ENCODE measurements at regions not wholly inside any gene's neighbourhood (a gene's known extent, or its start where the extent isn't known, plus 50 kb on each side); places are given as distances from the start of the nearest gene placed in this dataset.
"Not testable (repeated sequence)": the region's sequence is repeated elsewhere in the genome, so short reads cannot be mapped to it uniquely, and the experiment has no call there.

DNA sequence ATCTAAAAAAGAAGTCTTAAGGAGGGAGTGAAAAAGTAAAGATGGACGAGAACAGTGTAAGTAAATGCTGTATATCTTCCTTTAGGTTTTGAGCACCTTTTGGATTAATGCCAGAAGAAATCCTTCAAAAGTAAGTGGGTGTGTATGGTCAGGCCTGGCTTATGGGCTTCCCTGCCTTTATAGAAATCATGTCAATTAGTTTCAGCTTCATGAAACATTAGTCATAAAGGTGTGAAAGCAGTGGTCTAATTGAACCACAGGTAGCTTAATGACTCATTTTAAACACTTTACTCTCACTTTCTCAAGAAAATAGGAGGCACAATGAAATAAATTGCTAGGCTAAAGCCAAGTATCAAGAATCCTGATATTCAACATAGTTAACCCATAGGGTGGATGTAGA lies 467.4 kb upstream of the DPPA4 start:
- no peak for DNase-seq

GRCh38 chr3:109806929-109807328 lies 469.6 kb upstream of the DPPA4 start:
- DNase-seq = no peak

- DNase-seq = no peak
Measured at GRCh38 chr3:109809513-109809912, 472.2 kb upstream of the DPPA4 start.

- no peak for DNase-seq
Measured at GRCh38 chr3:109818081-109818480, 480.7 kb upstream of the DPPA4 start.

DNA sequence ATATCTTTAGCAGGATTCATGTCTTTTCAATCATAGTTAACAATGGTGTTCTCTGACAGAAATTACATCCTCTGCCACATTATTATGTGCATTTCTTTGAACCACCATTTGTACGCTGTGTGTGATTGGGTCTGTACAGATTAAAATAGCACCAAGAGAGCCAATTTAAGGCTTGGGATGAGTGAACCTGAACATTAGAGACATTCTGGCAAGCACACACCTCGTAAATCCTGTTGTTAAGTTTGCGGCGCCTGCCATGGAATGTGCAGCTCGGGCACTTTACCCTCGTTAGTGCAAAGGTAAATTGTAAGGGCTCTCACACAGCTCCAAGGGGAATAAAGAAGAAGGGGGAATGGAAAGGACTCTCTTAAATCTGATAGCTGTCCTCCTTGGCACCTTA lies 482.4 kb upstream of the DPPA4 start:
- no peak for DNase-seq

DNA sequence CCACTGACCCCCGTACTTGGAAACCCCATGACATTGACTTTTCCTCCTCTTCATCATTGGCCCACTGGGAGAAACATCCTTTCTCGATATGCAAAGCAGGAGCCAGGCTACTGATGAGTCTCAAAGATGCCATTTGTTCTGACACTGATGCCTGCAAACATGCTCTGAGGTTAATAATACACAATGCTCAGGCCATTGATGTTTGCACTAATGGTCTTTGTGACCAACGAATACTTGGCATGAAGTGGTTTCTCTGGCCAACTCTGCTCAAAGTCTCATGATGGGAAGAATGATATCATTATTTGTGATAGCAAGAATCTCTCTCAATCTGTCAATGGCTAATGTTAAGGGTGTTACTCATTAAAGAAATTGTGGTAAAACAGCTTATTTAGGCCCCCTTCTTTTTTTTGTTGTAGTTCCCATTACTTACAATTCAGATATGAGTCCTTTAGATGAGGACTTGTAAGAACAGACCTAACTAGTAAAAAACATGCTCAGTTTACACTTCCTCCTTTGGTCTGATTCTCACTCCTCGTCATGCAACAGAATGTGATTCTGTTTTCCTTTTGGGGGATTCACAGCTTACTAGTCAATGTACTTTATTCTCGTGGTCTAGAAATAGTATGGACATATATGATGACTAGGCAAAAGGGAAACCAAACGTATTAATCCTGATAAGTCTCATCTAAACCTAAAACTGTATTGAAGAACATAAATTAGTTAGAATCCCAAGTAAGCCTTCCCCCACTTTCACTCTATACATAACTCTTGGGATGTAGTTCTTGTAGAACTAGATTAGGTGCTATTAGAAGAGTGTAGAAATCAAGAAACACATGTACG lies 488.8 kb upstream of the DPPA4 start:
- no peak for DNase-seq

DNA sequence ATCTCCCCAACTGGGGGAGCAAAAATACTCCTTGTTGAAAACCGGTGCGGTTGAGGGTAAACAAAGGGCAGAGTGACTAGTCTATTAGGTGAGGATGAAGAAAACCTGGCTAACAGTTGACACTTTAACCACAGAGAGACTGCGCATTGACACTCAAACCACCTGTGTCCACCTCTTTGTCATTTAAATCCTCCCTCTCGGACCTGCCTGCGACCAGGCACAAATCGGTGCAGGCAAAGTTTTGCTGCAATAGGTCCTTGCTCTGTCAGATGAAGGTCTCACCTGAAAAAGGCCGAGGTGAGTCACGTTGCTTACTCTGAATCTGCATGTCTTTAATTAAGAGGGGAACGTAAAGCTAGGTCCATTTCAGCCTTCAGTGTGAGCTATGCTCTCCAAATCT lies 494.1 kb upstream of the DPPA4 start:
- DNase-seq = no peak

DNA sequence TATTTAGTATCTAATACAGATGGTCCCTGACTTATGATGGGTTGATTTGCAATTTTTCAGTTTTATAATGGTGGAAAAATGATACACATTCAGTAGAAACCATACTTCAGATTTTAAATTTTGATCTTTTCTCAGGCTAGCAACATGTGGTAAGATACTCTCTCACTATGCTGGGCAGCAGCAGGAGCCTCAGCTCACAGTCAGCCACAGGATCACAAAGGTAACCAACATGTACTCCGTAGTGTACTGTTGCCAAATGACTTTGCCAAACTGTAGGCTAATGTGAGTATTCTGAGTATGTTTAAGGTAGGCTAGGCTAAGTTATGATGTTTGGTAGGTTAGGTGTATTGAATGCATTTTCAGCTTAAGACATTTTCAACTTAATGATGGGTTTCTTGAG lies 498.6 kb upstream of the DPPA4 start:
- DNase-seq = no peak

- no peak for DNase-seq
Measured at GRCh38 chr3:109851854-109852253, 514.5 kb upstream of the DPPA4 start.

GRCh38 chr3:109852283-109852682 lies 514.9 kb upstream of the DPPA4 start:
- DNase-seq = no peak

DNA sequence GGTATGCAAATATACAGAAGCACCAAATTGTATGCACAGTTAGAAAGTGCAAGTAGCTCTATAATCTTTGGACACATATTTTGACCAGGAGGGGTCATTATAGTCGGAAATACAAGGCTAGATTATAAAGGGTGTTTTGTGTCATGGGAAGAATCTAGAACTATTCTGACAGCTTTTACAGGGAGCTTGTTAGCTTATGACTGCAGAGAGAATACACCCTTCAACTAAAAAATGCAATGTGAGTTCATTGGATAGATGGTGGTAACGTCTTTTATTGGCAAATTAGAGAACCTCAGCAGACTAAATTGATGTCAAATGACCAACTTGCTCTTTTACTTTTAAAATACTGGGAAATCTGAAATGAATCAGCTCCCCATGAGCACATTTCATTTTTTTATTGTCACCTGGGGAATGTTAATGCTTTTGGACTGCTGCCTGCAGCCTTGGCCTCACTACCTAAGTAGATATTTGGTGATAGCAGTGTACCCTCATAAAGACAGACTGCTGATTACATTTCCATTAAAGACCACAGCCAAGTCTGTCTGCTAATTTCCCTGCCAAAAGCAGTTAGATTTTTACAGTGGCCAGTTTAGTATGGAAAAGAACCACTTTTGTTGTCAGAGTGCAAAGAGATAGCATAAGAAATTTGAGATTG lies 515.9 kb upstream of the DPPA4 start:
- DNase-seq = no peak

DNA sequence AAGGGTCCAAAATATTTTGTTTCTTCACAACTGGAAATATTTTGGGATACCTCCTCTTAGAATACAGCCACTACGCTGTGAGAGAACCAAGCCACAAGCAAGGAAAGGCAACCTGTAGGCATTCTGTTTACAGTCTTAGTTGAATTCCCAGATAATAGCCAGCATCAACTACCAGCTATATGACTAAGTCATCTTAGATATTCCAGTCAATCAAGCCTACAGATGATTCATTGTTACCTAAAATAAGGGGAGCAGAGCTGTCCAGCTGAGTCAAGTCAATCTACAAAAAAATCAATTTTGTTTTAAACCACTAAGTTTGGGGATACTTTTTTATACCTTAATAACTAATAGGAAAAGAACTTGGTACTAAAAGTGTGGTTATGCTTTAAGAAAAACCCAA lies 526.4 kb upstream of the DPPA4 start:
- DNase-seq = no peak

DNA sequence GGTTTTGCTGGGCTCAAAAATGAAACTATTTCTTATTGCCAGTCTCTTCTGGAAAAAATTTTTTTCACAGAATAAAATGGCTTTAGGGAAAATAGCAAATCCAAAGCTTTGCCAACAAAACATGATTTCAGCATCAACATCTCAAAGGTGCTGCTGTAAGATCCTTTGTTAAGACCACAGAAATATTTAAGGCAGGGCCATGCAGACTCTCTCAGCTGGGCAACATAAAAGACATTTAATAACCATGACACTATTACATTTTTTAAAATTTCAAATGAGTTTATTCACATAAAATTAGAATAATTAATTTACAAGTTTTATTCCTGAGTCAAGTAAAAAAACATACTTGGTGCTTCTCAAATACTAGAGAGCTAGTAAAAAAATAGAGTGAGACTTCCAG lies 527.1 kb upstream of the DPPA4 start:
- DNase-seq = no peak

GRCh38 chr3:109869586-109869985 lies 532.2 kb upstream of the DPPA4 start:
- no peak for DNase-seq

GRCh38 chr3:109874896-109875708 lies 537.8 kb upstream of the DPPA4 start:
- DNase-seq = no peak

- not testable (repeated sequence) for DNase-seq
Measured at GRCh38 chr3:109877616-109878015, 540.3 kb upstream of the DPPA4 start.

GRCh38 chr3:109882144-109882543 lies 544.8 kb upstream of the DPPA4 start:
- DNase-seq = no peak

GRCh38 chr3:109887293-109887692 lies 549.9 kb upstream of the DPPA4 start:
- no peak for DNase-seq

DNA sequence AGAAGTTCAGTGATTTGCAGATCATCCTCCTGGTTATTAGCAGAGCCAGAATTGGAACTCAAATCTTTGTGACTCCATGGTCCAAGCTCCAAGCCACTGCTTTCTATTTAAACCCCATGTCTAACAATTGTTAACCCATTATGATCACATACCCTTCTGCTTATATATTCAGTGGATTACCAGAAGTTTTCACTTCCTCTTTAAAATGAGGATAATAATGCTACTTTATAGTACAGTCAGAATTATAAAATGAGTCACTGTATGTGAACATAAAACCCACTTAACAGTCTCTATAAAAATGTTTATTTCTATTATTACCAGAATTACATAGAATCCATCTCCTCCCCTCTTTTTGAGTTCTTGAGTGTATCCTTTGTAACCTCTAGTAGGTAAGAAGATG lies 550.7 kb upstream of the DPPA4 start:
- DNase-seq = no peak

DNA sequence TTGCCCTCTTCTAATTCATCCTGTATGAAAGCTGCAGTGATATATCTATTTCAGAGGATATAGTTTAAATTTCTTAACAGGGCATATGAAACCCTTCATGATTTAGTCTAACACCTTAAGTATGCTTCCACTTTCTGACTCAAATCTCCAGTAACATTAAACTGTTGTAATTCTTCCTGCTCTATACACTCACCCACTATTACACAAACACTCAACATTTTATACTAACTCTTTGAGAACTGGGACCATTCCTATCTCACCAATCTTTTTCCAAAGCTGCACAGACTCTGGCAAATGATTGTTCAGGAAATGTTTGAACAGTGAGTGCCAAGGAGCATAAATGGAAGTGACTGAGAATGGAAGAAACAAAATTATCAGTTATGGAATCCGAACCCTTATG lies 560.4 kb upstream of the DPPA4 start:
- DNase-seq = no peak

DNA sequence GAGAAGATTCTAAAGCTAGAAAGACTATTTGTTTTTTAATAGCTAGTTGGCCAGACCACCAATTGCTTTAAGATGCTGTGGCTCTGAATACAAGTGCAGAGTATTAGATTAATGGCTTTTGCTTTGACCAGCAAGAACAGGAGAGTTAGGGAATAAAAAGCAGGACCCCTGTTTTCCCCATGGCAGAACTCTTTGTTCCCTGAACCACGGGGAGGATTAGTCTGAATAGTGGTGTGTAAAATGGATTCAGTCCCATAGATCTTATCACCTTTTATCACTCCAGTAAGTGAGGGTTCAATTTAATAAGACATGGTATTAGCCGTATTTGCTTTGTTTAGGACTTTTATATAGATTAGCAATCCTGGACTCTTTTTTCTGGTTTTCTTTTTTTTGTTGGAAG lies 562.6 kb upstream of the DPPA4 start:
- no peak for DNase-seq

DNA sequence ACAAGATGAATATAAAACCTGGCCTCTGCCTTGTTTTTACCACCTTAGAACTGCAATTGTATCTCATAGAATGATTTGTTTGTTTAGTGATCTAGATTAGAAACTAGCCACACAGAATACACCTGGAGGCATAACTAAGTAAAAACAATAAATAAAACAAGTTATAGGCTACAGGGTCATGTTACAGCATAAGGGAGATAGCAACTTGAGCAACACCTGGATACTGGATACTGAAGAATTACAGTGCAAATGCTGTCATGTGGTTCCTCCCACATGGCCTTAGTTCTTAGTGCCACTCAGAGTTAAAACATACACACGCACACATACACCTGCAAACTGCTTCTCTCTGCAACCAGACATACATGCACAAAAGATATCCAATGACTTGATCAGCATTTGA lies 563.4 kb upstream of the DPPA4 start:
- DNase-seq = no peak

- no peak for DNase-seq
Measured at GRCh38 chr3:109902549-109902948, 565.2 kb upstream of the DPPA4 start.

All from skin of body (tissue), 1 donor.